Activated CD4-positive, alpha-beta memory T cell treated with anti-CD3 and anti-CD28 coated beads, Interleukin-2, amount 10 ng/mL, durations not matched to agents 7 days and 5 days (primary cell): ENCODE measurements at regions not wholly inside any gene's neighbourhood (a gene's known extent, or its start where the extent isn't known, plus 50 kb on each side); places are given as distances from the start of the nearest gene placed in this dataset.

Source experiments
- CTCF ChIA-PET: fragments of 350-600 bp; sonication (Branson Sonifier 250); formaldehyde crosslinking; loops from one replicate; lab custom pipeline; 2021; ENCODE audit warnings: antibody characterized with exemption, inconsistent platforms; lab: Charles Lee
- POLR2A ChIA-PET: fragments of 350-600 bp; sonication (Branson Sonifier 250); formaldehyde crosslinking; loops from one replicate; lab custom pipeline; 2021; ENCODE audit warnings: antibody characterized with exemption; lab: Charles Lee
- DNase-seq: peaks from one replicate; pipeline ENCODE4 v3.0.0-alpha.2; 2020
- H3K27ac Mint-ChIP-seq: one replicate; pipeline ENCODE4 v1.8.0; 2021; ENCODE audit warnings: mild to moderate bottlenecking, mixed read lengths
- H3K27me3 Mint-ChIP-seq: one replicate; pipeline ENCODE4 v1.8.0; 2021; ENCODE audit warnings: mixed read lengths
- H3K36me3 Mint-ChIP-seq: one replicate; pipeline ENCODE4 v1.8.0; 2021; ENCODE audit warnings: low read depth, mixed read lengths
- H3K4me1 Mint-ChIP-seq: one replicate; pipeline ENCODE4 v1.8.0; 2021; ENCODE audit warnings: mixed read lengths
- H3K4me3 Mint-ChIP-seq: one replicate; pipeline ENCODE4 v1.8.0; 2021; ENCODE audit warnings: mild to moderate bottlenecking, mixed read lengths
- H3K9me3 Mint-ChIP-seq: one replicate; pipeline ENCODE4 v1.8.0; 2021; ENCODE audit warnings: mixed read lengths

DNA sequence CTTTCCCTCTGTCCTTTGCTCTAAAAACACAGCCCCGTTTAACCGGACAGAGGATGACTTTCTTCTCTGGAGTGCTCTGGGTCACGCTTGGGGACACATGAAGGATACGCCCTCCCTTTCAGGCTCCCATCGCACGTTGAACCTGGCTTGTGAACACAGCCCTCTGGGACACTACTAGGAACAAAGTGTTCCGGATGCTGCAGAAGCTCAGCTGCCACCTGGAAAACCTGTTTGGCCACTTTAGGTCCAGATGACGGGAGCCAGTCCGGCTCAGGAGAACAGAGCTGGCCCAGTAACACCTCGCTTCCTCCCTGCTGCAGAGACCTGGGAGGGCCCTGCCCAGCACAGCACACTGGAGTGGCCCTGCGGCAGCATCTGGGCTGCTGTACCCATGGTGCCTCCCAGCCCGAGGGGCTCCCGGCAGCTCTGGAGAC, 60.1 kb downstream of the GADD45G start:
- Mint-ChIP-seq H3K4me3 (no peak overlapping the region), H3K4me1 (peaks cover 9% of the 10 kb centered on the region), H3K9me3 (no peaks in the 10 kb centered on the region), H3K27ac (no peak overlapping the region), H3K36me3 (no peaks in the 10 kb centered on the region), H3K27me3 (peaks cover 21% of the 10 kb centered on the region)
- ChIA-PET POLR2A (no interaction called here), CTCF (no interaction called here)
- DNase-seq: no peak

GRCh38 chr9:89666364-89666763, 61.6 kb downstream of the GADD45G start:
- ChIA-PET CTCF (no interaction called here), POLR2A (interaction anchor here (0.9 kb wide), 1 partner anchor 73 kb away, joined by 3 read pairs; no protein-coding TSS in a partner anchor)
- Mint-ChIP-seq H3K36me3 (peaks cover 3% of the 10 kb centered on the region), H3K9me3 (peaks cover 2% of the 10 kb centered on the region), H3K27me3 (peaks cover 18% of the 10 kb centered on the region), H3K4me1 (peaks cover 10% of the 10 kb centered on the region), H3K27ac (no peak overlapping the region), H3K4me3 (no peak overlapping the region)
- DNase-seq: no peak

- H3K27me3 Mint-ChIP-seq: peaks cover 14% of the 10 kb centered on the region
- H3K4me1 Mint-ChIP-seq: peaks cover 10% of the 10 kb centered on the region
- no peak overlapping the region for H3K4me3 Mint-ChIP-seq
- no peak for DNase-seq
- peaks cover 4% of the 10 kb centered on the region for H3K9me3 Mint-ChIP-seq
- ChIA-PET POLR2A (no interaction called here), CTCF (no interaction called here)
- no peak overlapping the region for H3K27ac Mint-ChIP-seq
- peaks cover 3% of the 10 kb centered on the region for H3K36me3 Mint-ChIP-seq
Measured at GRCh38 chr9:89666950-89667349, 62.1 kb downstream of the GADD45G start.

DNA sequence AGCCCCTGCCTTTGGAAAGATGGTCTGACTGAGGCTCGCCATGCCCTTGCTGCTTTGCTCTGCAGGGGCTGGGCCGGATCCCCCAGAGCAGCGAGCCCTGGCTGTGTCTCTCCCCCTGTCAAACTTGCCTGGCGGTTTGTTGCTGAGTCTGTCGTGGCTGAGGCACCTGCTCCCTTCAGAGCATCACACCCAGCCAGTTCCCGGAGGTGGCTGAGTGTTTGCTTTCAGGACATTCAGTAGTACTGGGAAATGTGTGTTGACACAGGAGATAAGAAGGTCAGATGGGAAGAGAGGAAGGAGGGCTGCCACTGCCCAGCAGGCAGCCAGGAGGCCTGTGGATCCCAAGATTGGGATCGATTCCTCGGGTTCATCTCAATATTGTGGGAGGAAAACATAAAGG, 62.9 kb downstream of the GADD45G start:
- peaks cover 3% of the 10 kb centered on the region for H3K36me3 Mint-ChIP-seq
- CTCF ChIA-PET: no interaction called here
- peaks cover 14% of the 10 kb centered on the region for H3K27me3 Mint-ChIP-seq
- H3K4me1 Mint-ChIP-seq: peaks cover 10% of the 10 kb centered on the region
- H3K9me3 Mint-ChIP-seq: peaks cover 4% of the 10 kb centered on the region
- no peak overlapping the region for H3K27ac Mint-ChIP-seq
- no peak overlapping the region for H3K4me3 Mint-ChIP-seq
- POLR2A ChIA-PET: no interaction called here
- no peak for DNase-seq

DNA sequence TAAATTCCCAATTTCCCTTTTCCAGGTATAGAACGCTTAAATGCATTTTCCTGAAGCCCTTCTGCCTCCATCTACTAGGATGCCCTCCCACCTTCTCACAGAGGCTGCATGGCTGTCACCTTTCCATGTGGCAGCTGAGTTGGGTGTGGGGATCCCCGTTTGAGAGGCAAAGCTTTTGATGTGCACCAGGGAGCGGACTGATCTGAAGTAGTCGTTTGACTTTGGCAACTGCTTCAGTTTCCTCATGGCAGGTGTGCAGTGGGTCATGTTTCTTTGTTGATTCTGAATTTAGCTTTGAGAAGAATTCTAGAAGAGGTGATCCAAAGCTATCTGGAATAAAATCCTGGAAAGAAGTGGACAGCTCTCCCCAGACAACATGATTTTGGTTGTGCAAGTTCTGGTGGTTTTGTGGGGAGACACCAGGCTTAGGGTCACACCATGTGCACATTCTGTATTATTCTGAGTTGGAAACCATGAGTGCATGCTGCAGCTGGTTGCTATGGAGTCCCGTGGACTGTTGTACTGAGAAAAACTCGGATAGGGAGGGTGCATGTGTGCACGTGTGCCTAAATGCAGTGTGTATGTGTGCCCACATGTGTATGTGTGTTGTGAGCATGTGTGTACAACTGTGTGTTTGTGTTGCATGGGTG, 63.5 kb downstream of the GADD45G start:
- DNase-seq: no peak
- H3K4me1 Mint-ChIP-seq: peaks cover 6% of the 10 kb centered on the region
- ChIA-PET CTCF (no interaction called here), POLR2A (no interaction called here)
- H3K36me3 Mint-ChIP-seq: peaks cover 3% of the 10 kb centered on the region
- H3K27ac Mint-ChIP-seq: no peak overlapping the region
- H3K4me3 Mint-ChIP-seq: no peak overlapping the region
- H3K9me3 Mint-ChIP-seq: peaks cover 4% of the 10 kb centered on the region
- H3K27me3 Mint-ChIP-seq: peaks cover 12% of the 10 kb centered on the region

DNA sequence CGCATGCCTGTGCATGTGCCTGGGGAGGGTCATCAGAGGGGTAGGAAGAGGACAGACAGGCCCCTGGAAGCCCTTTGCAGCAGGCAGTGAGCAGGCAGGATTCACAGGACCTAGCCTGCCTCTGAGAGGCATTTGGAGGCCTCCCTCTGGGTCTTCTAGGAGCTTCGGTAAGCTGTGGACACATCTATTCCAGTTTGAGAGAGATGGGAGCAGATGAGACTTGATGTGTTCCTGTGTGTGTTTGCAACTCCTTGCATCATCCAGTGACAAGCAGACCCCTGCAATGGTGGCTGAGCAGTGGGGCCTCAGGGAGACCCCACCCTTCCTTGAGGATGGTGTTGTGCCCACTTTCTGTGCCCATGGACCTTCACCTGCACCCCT, 64.0 kb downstream of the GADD45G start:
- DNase-seq: no peak
- Mint-ChIP-seq H3K4me3 (no peak overlapping the region), H3K4me1 (peaks cover 1% of the 10 kb centered on the region), H3K36me3 (peaks cover 3% of the 10 kb centered on the region), H3K27me3 (peaks cover 10% of the 10 kb centered on the region), H3K9me3 (peaks cover 4% of the 10 kb centered on the region), H3K27ac (no peak overlapping the region)
- POLR2A ChIA-PET: no interaction called here
- CTCF ChIA-PET: no interaction called here

DNA sequence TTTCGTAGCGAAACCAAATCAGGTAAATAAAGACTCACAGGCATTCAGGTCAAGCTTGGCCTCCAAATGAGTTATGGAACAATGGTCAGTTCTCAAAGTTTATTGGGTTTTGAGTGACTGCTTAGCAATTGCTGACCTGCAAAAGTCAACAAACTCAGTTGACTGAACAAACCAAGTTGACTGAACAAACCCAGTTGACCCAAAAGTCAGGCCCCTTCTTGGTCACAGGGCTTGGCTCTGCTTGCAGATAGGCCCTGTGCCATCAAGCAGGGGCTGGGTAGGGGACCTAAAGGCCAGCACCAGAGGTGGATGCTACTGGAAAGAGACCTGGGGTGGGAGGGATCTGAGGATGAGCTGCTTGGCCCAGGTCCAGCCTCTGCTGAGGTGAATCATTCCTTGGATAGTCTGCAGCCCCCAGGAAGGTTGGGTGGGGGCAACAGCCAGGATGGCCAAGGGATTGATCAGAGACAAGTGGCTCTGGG, 64.6 kb downstream of the GADD45G start:
- peaks cover 4% of the 10 kb centered on the region for H3K9me3 Mint-ChIP-seq
- H3K36me3 Mint-ChIP-seq: peaks cover 3% of the 10 kb centered on the region
- H3K4me3 Mint-ChIP-seq: no peak overlapping the region
- peaks cover 1% of the 10 kb centered on the region for H3K4me1 Mint-ChIP-seq
- peaks cover 10% of the 10 kb centered on the region for H3K27me3 Mint-ChIP-seq
- DNase-seq: no peak
- no peak overlapping the region for H3K27ac Mint-ChIP-seq
- CTCF ChIA-PET: no interaction called here
- POLR2A ChIA-PET: no interaction called here

DNA sequence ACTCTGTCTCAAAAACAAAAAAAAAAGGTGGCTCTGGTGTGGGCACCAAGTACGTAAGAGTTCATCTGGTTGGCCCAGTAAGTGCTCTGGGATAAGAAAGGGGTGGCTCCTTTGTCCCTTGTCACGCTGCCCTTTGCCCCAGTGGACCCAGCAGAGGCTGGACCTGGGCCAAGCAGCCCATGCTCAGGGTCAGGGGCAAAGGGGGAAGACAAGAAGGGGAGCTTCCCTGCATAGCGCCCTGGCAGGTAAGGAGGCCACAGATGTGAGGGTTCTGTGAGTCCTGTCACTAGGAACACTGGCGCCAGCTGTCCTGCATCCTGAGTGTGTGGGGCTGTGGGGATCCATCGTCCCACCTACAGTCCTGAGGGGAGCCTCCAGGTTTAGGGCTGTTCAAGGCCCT, 65.3 kb downstream of the GADD45G start:
- peaks cover 4% of the 10 kb centered on the region for H3K9me3 Mint-ChIP-seq
- POLR2A ChIA-PET: no interaction called here
- no peak overlapping the region for H3K27ac Mint-ChIP-seq
- DNase-seq: no peak
- H3K36me3 Mint-ChIP-seq: peaks cover 3% of the 10 kb centered on the region
- no peak overlapping the region for H3K4me3 Mint-ChIP-seq
- H3K4me1 Mint-ChIP-seq: peaks cover 1% of the 10 kb centered on the region
- CTCF ChIA-PET: no interaction called here
- H3K27me3 Mint-ChIP-seq: peaks cover 10% of the 10 kb centered on the region

GRCh38 chr9:89670801-89671434, 66.1 kb downstream of the GADD45G start:
- H3K27ac Mint-ChIP-seq: no peak overlapping the region
- H3K36me3 Mint-ChIP-seq: peaks cover 3% of the 10 kb centered on the region
- H3K4me3 Mint-ChIP-seq: no peak overlapping the region
- H3K9me3 Mint-ChIP-seq: peaks cover 4% of the 10 kb centered on the region
- no peak for DNase-seq
- ChIA-PET POLR2A (interaction anchor here (0.8 kb wide), 1 partner anchor 1141 kb away, joined by 4 read pairs; no protein-coding TSS in a partner anchor), CTCF (no interaction called here)
- peaks cover 1% of the 10 kb centered on the region for H3K4me1 Mint-ChIP-seq
- peaks cover 5% of the 10 kb centered on the region for H3K27me3 Mint-ChIP-seq

DNA sequence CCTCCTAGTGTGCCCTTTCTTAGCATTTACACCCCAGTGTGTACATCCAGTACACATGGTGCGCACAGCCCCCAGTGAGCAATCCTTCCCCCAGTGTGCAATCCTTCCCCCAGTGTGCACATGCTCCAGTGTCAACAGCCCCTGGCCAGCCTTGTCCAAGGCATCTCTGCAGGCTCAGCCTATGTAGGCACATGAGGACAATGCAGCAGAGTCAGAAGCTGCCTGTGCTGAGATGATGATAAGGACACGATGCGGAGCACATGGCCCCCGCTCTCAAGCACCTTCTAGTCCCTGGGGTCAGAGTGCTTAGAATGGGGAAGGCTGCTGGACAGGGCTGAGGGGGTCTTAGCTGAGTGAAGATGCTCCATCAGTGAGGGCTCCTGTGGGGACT, 69.8 kb downstream of the GADD45G start:
- DNase-seq: no peak

DNA sequence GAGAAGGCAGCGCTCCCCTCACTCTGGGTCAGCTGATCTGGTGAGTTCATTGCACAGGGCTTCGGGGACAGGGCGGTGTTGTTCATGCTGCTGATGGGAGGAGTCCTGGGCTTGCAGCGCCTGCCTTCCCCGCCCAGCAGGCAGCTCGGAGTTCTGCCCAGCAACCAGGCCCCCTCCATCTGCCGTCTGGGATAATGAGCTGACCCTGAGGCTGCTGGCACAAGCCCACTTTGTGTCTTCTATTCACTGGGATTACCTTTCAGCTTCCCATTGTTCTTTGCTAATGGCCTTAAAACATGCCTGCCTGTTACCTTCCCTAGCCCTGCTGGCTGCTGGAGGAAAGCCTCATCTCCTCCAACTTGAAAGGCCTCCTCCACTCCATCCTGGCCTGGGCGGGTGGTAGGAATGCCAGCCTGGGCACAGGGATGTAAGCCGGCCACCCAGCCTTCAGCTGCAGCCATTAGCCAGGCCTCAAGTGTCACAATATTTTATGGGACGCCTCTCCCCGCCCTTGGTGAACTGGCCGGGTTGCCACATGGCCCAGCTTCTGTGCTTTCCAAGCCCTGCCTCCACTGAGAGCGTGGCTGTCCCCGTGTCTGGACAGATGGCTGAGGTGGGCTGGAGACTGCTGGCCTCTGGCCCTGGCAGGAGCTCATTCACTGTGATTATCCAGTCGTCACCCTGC, 70.4 kb downstream of the GADD45G start:
- CTCF ChIA-PET: no interaction called here
- Mint-ChIP-seq H3K4me1 (peaks cover 8% of the 10 kb centered on the region), H3K9me3 (peaks cover 4% of the 10 kb centered on the region), H3K27ac (no peak overlapping the region), H3K36me3 (peaks cover 3% of the 10 kb centered on the region), H3K27me3 (no peaks in the 10 kb centered on the region), H3K4me3 (no peak overlapping the region)
- no peak for DNase-seq
- POLR2A ChIA-PET: no interaction called here

More for the DNA sequence above, 69.8 kb downstream of the GADD45G start:
- H3K4me1 Mint-ChIP-seq: peaks cover 7% of the 10 kb centered on the region
- peaks cover 3% of the 10 kb centered on the region for H3K36me3 Mint-ChIP-seq
- peaks cover 4% of the 10 kb centered on the region for H3K9me3 Mint-ChIP-seq
- no peak overlapping the region for H3K27ac Mint-ChIP-seq
- ChIA-PET POLR2A (no interaction called here), CTCF (no interaction called here)
- H3K4me3 Mint-ChIP-seq: no peak overlapping the region
- no peaks in the 10 kb centered on the region for H3K27me3 Mint-ChIP-seq

GRCh38 chr9:89676281-89676680, 71.5 kb downstream of the GADD45G start:
- H3K4me3 Mint-ChIP-seq: no peak overlapping the region
- ChIA-PET POLR2A (no interaction called here), CTCF (no interaction called here)
- peaks cover 1% of the 10 kb centered on the region for H3K36me3 Mint-ChIP-seq
- H3K4me1 Mint-ChIP-seq: peaks cover 11% of the 10 kb centered on the region
- no peak for DNase-seq
- H3K9me3 Mint-ChIP-seq: peaks cover 3% of the 10 kb centered on the region
- H3K27ac Mint-ChIP-seq: no peak overlapping the region
- no peaks in the 10 kb centered on the region for H3K27me3 Mint-ChIP-seq

GRCh38 chr9:89677702-89678395, 73.0 kb downstream of the GADD45G start:
- CTCF ChIA-PET: no interaction called here

More at GRCh38 chr9:89677702-89678395, 73.0 kb downstream of the GADD45G start:
- H3K27ac Mint-ChIP-seq: no peak overlapping the region
- H3K4me3 Mint-ChIP-seq: no peak overlapping the region
- POLR2A ChIA-PET: interaction anchor here (1.2 kb wide), 1 partner anchor 13 kb away, joined by 4 read pairs; no protein-coding TSS in a partner anchor
- no peaks in the 10 kb centered on the region for H3K9me3 Mint-ChIP-seq
- DNase-seq: no peak
- H3K36me3 Mint-ChIP-seq: no peaks in the 10 kb centered on the region
- H3K4me1 Mint-ChIP-seq: peaks cover 13% of the 10 kb centered on the region
- no peaks in the 10 kb centered on the region for H3K27me3 Mint-ChIP-seq
